ENCODE measurements at regions not wholly inside any gene's neighbourhood (a gene's known extent, or its start where the extent isn't known, plus 50 kb on each side); places are given as distances from the start of the nearest gene placed in this dataset.
"Not testable (repeated sequence)": the region's sequence is repeated elsewhere in the genome, so short reads cannot be mapped to it uniquely, and the experiment has no call there.

DNA sequence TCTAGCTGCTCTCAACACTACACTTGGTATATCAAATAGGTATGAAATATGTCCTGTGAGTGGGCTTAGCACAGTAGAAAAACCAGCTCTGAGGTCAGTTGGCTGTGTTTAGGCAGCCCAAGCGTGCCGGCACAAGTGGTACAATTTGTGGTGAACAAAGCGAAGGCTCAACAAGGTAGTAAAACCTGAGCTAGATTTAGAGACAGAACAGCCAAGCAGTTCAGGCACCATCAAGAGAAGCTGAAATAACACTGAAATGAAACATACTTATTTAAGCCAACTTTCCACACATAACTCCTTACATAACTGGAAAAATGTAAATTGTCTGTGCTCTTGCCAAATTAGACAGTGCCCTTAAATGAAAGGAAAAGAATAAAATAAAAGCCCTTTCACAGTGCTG is 596.8 kb upstream of the FBXO33 start:
- no peak overlapping the region for H3K4me3 ChIP-seq (ENCODE audit: low read depth, low read length)
- TF ChIP-seq, protein P1, sequence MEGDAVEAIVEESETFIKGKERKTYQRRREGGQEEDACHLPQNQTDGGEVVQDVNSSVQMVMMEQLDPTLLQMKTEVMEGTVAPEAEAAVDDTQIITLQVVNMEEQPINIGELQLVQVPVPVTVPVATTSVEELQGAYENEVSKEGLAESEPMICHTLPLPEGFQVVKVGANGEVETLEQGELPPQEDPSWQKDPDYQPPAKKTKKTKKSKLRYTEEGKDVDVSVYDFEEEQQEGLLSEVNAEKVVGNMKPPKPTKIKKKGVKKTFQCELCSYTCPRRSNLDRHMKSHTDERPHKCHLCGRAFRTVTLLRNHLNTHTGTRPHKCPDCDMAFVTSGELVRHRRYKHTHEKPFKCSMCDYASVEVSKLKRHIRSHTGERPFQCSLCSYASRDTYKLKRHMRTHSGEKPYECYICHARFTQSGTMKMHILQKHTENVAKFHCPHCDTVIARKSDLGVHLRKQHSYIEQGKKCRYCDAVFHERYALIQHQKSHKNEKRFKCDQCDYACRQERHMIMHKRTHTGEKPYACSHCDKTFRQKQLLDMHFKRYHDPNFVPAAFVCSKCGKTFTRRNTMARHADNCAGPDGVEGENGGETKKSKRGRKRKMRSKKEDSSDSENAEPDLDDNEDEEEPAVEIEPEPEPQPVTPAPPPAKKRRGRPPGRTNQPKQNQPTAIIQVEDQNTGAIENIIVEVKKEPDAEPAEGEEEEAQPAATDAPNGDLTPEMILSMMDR (IDR thresholded peaks at IDR 0.05; ENCODE audit: insufficient read depth, low read depth, low read length), result no peak
- POLR2A ChIA-PET, result no interaction called here
- H3K36me3 ChIP-seq (ENCODE audit: control insufficient read depth, insufficient read depth, low read length), result no peaks in the 10 kb centered on the region
- H3K27me3 ChIP-seq (ENCODE audit: control insufficient read depth, insufficient read depth, low read length), result no peaks in the 10 kb centered on the region
- CTCF ChIA-PET, result no interaction called here
- no peak for DNase-seq (ENCODE audit: low read depth)

DNA sequence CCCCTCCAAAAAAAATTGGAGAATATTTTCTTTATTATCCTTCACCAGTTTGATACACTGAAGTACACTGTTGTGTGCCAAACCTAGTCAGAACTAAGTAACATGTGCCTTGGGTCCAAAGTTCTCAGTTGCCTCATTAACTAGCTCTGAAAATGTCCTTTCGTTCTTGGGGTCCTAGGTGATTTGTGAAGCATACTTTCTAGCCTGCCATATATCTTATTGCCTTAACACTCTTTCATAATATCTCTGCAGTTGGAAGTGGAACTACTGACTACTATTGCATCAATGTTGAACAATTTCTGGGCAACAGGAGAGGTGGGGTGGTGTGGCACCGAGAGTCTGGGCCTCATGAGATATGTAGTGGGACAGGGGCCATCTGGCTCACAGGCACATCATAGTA is 592.9 kb upstream of the FBXO33 start:
- TF ChIP-seq, protein P1 (IDR thresholded peaks at IDR 0.05; ENCODE audit: insufficient read depth, low read depth, low read length), result no peak
- DNase-seq (ENCODE audit: low read depth), result no peak
- H3K4me3 ChIP-seq (ENCODE audit: low read depth, low read length), result no peak overlapping the region
- CTCF ChIA-PET, result no interaction called here
- no peaks in the 10 kb centered on the region for H3K27me3 ChIP-seq (ENCODE audit: control insufficient read depth, insufficient read depth, low read length)
- POLR2A ChIA-PET, result no interaction called here
- H3K36me3 ChIP-seq (ENCODE audit: control insufficient read depth, insufficient read depth, low read length), result no peaks in the 10 kb centered on the region

DNA sequence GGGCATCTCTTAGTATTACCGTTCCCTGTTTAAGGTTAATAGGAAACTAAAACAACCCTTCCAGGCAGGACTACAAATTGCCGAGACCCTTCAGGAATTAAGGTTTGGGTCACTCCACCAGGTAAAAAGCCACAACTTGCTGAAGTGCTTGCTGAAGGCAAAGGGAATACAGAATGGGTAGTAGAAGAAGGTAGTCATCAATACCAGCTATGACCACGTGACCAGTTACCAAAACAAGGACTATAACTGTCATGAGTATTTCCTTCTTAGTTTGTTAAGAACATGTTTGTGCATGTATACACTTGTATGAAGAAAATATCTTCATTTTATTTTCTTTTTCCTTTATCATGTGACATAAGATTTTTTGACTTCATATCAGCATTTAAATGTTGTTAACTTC is 578.7 kb upstream of the FBXO33 start:
- TF ChIP-seq, protein P1 (IDR thresholded peaks at IDR 0.05; ENCODE audit: insufficient read depth, low read depth, low read length), result no peak
- DNase-seq (ENCODE audit: low read depth), result no peak
- ChIA-PET POLR2A (no interaction called here), CTCF (no interaction called here)
- Histone ChIP-seq H3K4me3 (ENCODE audit: low read depth, low read length) (no peak overlapping the region), H3K36me3 (ENCODE audit: control insufficient read depth, insufficient read depth, low read length) (no peaks in the 10 kb centered on the region), H3K27me3 (ENCODE audit: control insufficient read depth, insufficient read depth, low read length) (no peaks in the 10 kb centered on the region)

DNA sequence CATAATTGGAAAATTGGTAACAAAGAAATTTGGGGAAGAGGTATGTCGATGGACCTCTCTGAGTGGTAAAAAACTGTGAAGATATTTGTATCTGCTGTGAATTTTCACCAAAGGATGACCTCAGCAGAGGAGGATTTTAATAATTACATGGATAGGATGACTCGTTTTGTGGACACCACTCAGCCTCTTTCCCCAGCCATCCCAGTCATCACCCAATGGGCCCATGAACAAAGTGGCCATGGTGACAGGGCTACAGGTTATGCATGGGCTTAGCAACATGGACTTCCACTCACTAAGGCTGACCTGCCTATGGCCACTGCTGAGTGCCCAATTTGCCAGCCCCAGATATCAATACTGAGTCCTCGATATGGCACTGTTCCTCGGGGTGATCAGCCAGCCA is 577.5 kb upstream of the FBXO33 start:
- CTCF ChIA-PET, result no interaction called here
- POLR2A ChIA-PET, result no interaction called here
- no peaks in the 10 kb centered on the region for H3K27me3 ChIP-seq (ENCODE audit: control insufficient read depth, insufficient read depth, low read length)
- no peak overlapping the region for H3K4me3 ChIP-seq (ENCODE audit: low read depth, low read length)
- TF ChIP-seq, protein P1 (IDR thresholded peaks at IDR 0.05; ENCODE audit: insufficient read depth, low read depth, low read length), result no peak
- H3K36me3 ChIP-seq (ENCODE audit: control insufficient read depth, insufficient read depth, low read length), result no peaks in the 10 kb centered on the region
- DNase-seq (ENCODE audit: low read depth), result no peak

DNA sequence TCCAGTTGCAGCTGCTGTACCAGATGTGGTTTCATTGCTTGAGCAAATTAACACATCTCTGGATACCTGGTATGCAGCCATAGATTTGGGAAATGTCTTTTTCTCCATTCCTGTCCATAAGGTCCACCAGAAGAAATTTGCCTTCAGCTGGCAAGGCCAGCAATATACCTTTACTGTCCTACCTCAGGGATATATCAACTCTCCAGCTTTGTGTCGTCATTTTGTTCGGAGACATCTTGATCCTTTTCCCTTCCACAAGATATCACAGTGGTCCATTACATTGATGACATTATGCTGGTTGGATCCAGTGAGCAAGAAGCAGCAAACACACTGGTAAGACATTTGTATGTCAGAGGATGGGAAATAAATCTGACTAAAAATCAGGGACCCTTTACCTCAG is 576.1 kb upstream of the FBXO33 start:
- H3K36me3 ChIP-seq (ENCODE audit: control insufficient read depth, insufficient read depth, low read length); DNase-seq (ENCODE audit: low read depth); H3K4me3 ChIP-seq (ENCODE audit: low read depth, low read length); CTCF ChIA-PET; POLR2A ChIA-PET; H3K27me3 ChIP-seq (ENCODE audit: control insufficient read depth, insufficient read depth, low read length): not testable (repeated sequence)

DNA sequence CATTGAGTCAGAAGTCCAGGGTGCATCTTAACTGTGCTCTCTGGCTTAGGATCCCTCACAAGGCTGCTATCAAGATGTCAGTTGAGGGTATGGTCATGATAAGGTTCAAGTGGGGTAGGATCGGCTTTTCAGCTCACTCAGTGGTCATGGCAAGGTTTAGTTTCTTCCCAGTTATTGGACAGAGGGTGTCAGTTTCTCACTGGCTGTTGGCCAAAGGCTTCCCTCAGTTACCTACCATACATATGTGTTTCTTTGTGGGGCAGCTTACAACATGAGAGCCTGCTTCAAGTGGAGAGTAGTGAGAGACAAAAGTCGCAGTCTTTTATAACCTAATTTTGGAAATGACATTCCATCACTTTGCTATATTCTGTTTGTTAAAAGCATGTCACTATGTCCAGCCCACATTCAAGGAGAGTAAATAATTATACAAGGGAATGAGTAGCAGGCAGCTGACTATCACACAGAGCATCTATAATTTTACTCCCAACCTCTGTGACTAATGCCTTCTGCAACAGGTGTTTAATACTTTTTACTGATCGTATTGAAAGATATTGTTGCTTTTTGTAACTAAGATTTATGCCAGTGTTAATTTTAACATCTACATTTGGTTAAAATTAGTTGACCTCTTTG is 572.8 kb upstream of the FBXO33 start:
- ChIA-PET POLR2A (no interaction called here), CTCF (no interaction called here)
- DNase-seq (ENCODE audit: low read depth), result no peak
- Histone ChIP-seq H3K4me3 (ENCODE audit: low read depth, low read length) (no peak overlapping the region), H3K27me3 (ENCODE audit: control insufficient read depth, insufficient read depth, low read length) (no peaks in the 10 kb centered on the region), H3K36me3 (ENCODE audit: control insufficient read depth, insufficient read depth, low read length) (no peaks in the 10 kb centered on the region)
- TF ChIP-seq, protein P1 (IDR thresholded peaks at IDR 0.05; ENCODE audit: insufficient read depth, low read depth, low read length), result no peak
